PC-9 (cell line): ENCODE measurements at regions not wholly inside any gene's neighbourhood (a gene's known extent, or its start where the extent isn't known, plus 50 kb on each side); places are given as distances from the start of the nearest gene placed in this dataset.
A peak's percentile ranks its signal among the peaks of the same experiment; 100 is the strongest.

Experiments
- BruUV-seq: library from RNA; stranded (reverse); fragments of 400-500 nt; replicated peaks from 2 replicates; lab custom pipeline; 2021; lab: Mats Ljungman, UMichigan
- CTCF ChIA-PET: fragments of 300-600 bp; sonication (Branson Sonifier 250); formaldehyde crosslinking; loops from one replicate; lab custom pipeline; 2022; ENCODE audit warnings: antibody characterized with exemption; lab: Charles Lee
- POLR2A ChIA-PET: fragments of 300-600 bp; sonication (Branson Sonifier 250); formaldehyde crosslinking; loops from one replicate; lab custom pipeline; 2022; ENCODE audit warnings: antibody characterized with exemption; ENCODE audit not compliant: unreplicated experiment; lab: Charles Lee
- DNase-seq, 2 experiments: peaks; one replicate each; pipeline versions ENCODE4 v3.0.0 to v3.0.0-alpha.2; 2015 to 2022; ENCODE audit warnings: mixed read lengths in 1 of 2
- H2AFZ ChIP-seq: fragments of 200-600 bp; sonication (generic); 2 replicates; pipeline ENCODE4 v1.8.1; 2017; ENCODE audit warnings: antibody characterized with exemption
- H3F3A ChIP-seq: fragments of 200-600 bp; sonication (generic); 2 replicates; pipeline ENCODE4 v1.8.1; 2017; ENCODE audit warnings: antibody characterized with exemption, mild to moderate bottlenecking, low read depth; ENCODE audit not compliant: insufficient read depth
- H3K27ac ChIP-seq: fragments of 200-600 bp; sonication (generic); 2 replicates; pipeline ENCODE4 v1.6.1; 2016; ENCODE audit warnings: mixed run types
- H3K27me3 ChIP-seq: fragments of 200-600 bp; sonication (generic); 2 replicates; pipeline ENCODE4 v1.6.1; 2016; ENCODE audit warnings: low read depth, mixed run types; ENCODE audit not compliant: insufficient read depth
- H3K36me3 ChIP-seq: fragments of 200-600 bp; sonication (generic); 2 replicates; pipeline ENCODE4 v1.6.1; 2016; ENCODE audit warnings: low read depth, mixed run types
- H3K4me1 ChIP-seq: fragments of 200-600 bp; sonication (generic); replicated peaks from 2 replicates; pipeline ENCODE4 v1.6.1; 2016; ENCODE audit warnings: mixed run types; ENCODE audit not compliant: insufficient read depth
- H3K4me2 ChIP-seq: fragments of 200-600 bp; sonication (generic); 2 replicates; pipeline ENCODE4 v1.6.1; 2017; ENCODE audit warnings: mixed run types
- H3K4me3 ChIP-seq: fragments of 200-600 bp; sonication (generic); 2 replicates; pipeline ENCODE4 v1.6.1; 2016; ENCODE audit warnings: mixed run types
- H3K79me2 ChIP-seq: fragments of 200-600 bp; sonication (generic); 2 replicates; pipeline ENCODE4 v1.6.1; 2017; ENCODE audit warnings: low read depth, mixed run types
- H3K9me2 ChIP-seq: fragments of 200-600 bp; sonication (generic); 2 replicates; pipeline ENCODE4 v1.8.1; 2017; ENCODE audit warnings: mild to moderate bottlenecking; ENCODE audit not compliant: insufficient read depth
- H3K9me3 ChIP-seq: fragments of 200-600 bp; sonication (generic); 2 replicates; pipeline ENCODE4 v1.8.1; 2016; ENCODE audit warnings: low read depth; ENCODE audit not compliant: insufficient read depth
- H4K20me1 ChIP-seq: fragments of 200-600 bp; sonication (generic); 2 replicates; pipeline ENCODE4 v1.8.1; 2017; ENCODE audit not compliant: insufficient read depth
- CTCF ChIP-seq: fragments of 200-600 bp; sonication (generic); conservative IDR thresholded peaks from 2 replicates; pipeline ENCODE4 v1.6.1; 2017; ENCODE audit warnings: mixed run types, antibody characterized with exemption, mild to moderate bottlenecking, moderate library complexity
- EZH2 ChIP-seq: fragments of 200-600 bp; sonication (generic); IDR thresholded peaks from 2 replicates; pipeline ENCODE4 v1.8.0; 2017; ENCODE audit warnings: antibody characterized with exemption, low read depth
- intact Hi-C: fragments of 100-400 bp; cut with micrococcal nuclease; formaldehyde crosslinking; loops from one replicate; pipeline ENCODE4 v1.10.0; 2022; ENCODE audit not compliant: unreplicated experiment

- Histone ChIP-seq H3F3A (no peaks in the 10 kb centered on the region), H3K27me3 (peaks cover 42% of the 10 kb centered on the region), H3K79me2 (no peaks in the 10 kb centered on the region), H3K27ac (no peak overlapping the region), H3K36me3 (no peaks in the 10 kb centered on the region), H3K4me3 (no peak overlapping the region), H3K9me3 (no peaks in the 10 kb centered on the region), H3K4me1 (no peaks in the 10 kb centered on the region), H3K9me2 (no peaks in the 10 kb centered on the region), H4K20me1 (no peaks in the 10 kb centered on the region), H2AFZ (no peak overlapping the region), H3K4me2 (no peak overlapping the region)
- no peak for DNase-seq
- no peak for TF ChIP-seq CTCF
- no peak for TF ChIP-seq EZH2
- intact Hi-C loops, result no loop called here
- no TSS peak for BruUV-seq
- CTCF ChIA-PET, result no interaction called here
- POLR2A ChIA-PET, result no interaction called here
These were observed 231.8 kb downstream of the MAP2K4 start for GRCh38 chr17:12252462-12252861.

- Histone ChIP-seq H3F3A (no peaks in the 10 kb centered on the region), H4K20me1 (no peaks in the 10 kb centered on the region), H3K27ac (no peak overlapping the region), H3K4me3 (no peak overlapping the region), H3K4me2 (no peak overlapping the region), H3K9me2 (no peaks in the 10 kb centered on the region), H3K36me3 (no peaks in the 10 kb centered on the region), H3K27me3 (peaks cover 34% of the 10 kb centered on the region), H3K9me3 (no peaks in the 10 kb centered on the region), H2AFZ (no peak overlapping the region), H3K79me2 (no peaks in the 10 kb centered on the region), H3K4me1 (no peaks in the 10 kb centered on the region)
- no TSS peak for BruUV-seq
- ChIA-PET POLR2A (no interaction called here), CTCF (no interaction called here)
- no peak for DNase-seq
- TF ChIP-seq CTCF, result no peak
- no peak for TF ChIP-seq EZH2
- intact Hi-C loops, result no loop called here
These were observed 233.8 kb downstream of the MAP2K4 start for GRCh38 chr17:12254460-12254859.

GRCh38 chr17:12256380-12256995 lies 235.8 kb downstream of the MAP2K4 start:
- H3F3A ChIP-seq, result no peaks in the 10 kb centered on the region
- H3K4me1 ChIP-seq, result no peaks in the 10 kb centered on the region
- no peaks in the 10 kb centered on the region for H4K20me1 ChIP-seq
- intact Hi-C loops, result loop anchor here (1.0 to 5.0 kb wide), 2 partner anchors 486 to 747 kb away; no protein-coding TSS in a partner anchor
- no peaks in the 10 kb centered on the region for H3K9me3 ChIP-seq
- CTCF ChIA-PET, result no interaction called here
- no TSS peak for BruUV-seq
- no peak overlapping the region for H3K4me2 ChIP-seq
- no peak overlapping the region for H3K27ac ChIP-seq
- no peaks in the 10 kb centered on the region for H3K79me2 ChIP-seq
- POLR2A ChIA-PET, result no interaction called here
- H2AFZ ChIP-seq, result no peak overlapping the region
- TF ChIP-seq EZH2 (no peak), CTCF (peak; percentile 72)
- H3K27me3 ChIP-seq, result peaks cover 25% of the 10 kb centered on the region
- peak in 1 of 2 experiments; percentile 16 for DNase-seq
- H3K36me3 ChIP-seq, result no peaks in the 10 kb centered on the region
- no peak overlapping the region for H3K4me3 ChIP-seq
- no peaks in the 10 kb centered on the region for H3K9me2 ChIP-seq
